AG08395 (cell line): ENCODE measurements at regions not wholly inside any gene's neighbourhood (a gene's known extent, or its start where the extent isn't known, plus 50 kb on each side); places are given as distances from the start of the nearest gene placed in this dataset.
"Not testable (repeated sequence)": the region's sequence is repeated elsewhere in the genome, so short reads cannot be mapped to it uniquely, and the experiment has no call there.

Experiments used
- DNase-seq: peaks from one replicate; pipeline ENCODE4 v3.0.0; 2012; ENCODE audit warnings: mixed read lengths, low spot score

- no peak for DNase-seq
Measured at GRCh38 chr3:103787164-103787871, 1352.5 kb downstream of the ZPLD1 start.

DNA sequence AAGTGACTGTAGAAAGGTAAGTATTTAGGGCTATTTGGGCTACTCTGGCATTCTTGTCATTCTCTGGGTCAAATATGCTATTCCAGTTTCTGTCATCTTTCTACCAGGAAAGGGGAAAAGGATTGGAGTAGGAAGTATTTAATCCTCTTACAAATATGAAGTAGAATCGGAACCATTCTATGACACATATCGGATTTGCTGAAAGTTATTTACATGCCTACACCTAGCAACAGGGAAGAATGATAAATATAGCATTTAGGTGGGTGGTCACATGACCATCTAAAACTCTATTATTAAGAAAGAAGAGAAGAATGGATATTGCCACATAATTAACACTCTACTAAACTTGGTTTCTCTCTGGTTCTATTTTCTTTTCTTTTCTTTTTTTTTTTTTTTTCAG, 1353.1 kb downstream of the ZPLD1 start:
- DNase-seq: no peak

DNA sequence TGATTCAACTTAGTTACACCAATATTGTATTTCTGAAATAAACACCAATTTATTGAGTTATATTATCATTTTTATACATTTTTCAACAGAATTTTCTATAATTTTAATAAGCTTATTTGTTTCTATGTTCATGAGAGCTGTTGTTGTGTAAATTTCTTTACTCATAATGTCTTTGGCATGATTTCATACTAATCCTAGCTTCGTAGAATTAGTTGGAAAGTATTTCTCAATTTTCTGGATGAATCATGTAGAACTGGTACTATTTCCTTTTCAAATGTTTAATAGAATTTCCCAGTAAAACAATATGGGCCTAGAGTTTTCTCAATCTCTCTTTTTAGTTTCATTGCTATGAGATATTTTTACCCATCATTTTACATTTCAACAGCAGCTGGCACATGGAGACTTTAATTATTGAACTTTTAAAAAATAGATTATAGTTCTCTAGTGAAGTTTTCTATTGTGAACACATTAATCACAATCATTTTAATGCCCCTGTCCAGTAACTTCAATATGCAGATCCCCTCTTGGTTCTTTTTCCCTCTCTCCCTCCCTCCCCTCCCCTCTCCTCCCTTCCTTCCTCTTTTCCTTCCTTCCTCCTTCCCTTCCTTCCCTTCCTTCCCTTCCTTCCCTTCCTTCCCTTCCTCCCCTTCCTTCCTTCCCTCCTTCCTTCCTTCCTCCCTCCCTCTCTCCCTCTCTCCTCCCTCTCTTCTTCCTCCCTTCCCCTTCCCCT, 1357.1 kb downstream of the ZPLD1 start:
- no peak for DNase-seq

- no peak for DNase-seq
Measured at GRCh38 chr3:103794656-103795055, 1359.8 kb downstream of the ZPLD1 start.

- DNase-seq: no peak
Measured at GRCh38 chr3:103796068-103796467, 1361.3 kb downstream of the ZPLD1 start.

DNA sequence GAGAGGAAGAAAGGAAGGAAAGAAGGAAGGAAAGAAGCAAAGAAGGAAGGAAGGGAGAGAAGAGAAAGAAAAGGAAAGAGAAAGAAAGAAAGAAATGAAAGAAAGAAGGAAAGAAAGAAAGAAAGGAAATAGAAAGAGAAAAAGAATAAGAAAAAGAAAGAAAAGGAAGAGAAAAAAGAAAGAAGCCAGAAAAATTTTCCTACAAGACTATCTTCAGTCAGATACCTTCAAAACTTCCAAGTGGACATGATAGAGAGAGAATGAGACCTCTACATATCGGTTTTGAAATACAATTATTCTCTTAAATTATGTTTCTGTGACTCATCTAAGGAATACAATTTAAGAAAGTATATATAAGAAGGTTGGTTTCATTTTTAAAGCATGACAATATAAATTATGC, 1369.0 kb downstream of the ZPLD1 start:
- no peak for DNase-seq

- DNase-seq: no peak
Measured at GRCh38 chr3:103810167-103810566, 1375.4 kb downstream of the ZPLD1 start.

DNA sequence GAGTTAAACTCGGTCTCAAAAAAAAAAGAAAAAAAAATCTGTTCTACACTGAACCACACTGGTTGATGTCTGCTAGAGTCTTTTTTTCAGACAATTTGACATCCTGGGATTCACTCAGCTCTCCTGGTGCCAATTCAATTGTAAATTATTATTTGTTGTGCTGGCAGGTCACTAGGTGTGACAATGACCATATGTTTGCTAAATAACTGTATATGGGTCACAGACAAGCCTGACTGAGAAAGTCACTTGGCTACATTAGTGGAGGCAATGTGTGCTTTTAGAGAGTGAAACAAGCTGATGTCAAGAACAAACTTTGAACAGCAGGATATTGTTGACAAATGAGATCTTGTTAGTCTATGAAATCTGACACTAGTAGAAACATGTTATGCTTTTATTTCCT, 1379.1 kb downstream of the ZPLD1 start:
- DNase-seq: no peak

DNA sequence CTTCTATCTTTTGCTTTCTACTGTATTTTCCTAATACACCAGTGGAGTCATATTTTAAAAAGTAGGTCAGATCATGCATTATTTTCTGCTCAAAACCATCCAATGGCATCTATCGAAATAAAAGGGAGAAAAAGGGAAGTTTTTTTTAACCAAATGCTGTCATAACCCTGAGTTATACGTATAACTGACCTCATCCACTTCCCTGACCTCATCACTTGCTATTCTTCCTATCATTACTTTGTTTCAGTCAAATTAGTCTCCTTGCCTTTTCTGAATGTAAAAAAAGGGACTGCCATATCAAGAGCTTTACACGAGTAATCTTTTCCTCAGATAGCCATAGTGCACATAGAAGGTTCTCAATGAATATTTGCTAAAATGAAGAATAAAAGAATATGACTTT, 1383.6 kb downstream of the ZPLD1 start:
- DNase-seq: no peak

- DNase-seq: no peak
Measured at GRCh38 chr3:103818800-103819199, 1384.0 kb downstream of the ZPLD1 start.

- no peak for DNase-seq
Measured at GRCh38 chr3:103825586-103825985, 1390.8 kb downstream of the ZPLD1 start.

GRCh38 chr3:103829723-103830326, 1395.0 kb downstream of the ZPLD1 start:
- no peak for DNase-seq

GRCh38 chr3:103847081-103848062, 1412.6 kb downstream of the ZPLD1 start:
- no peak for DNase-seq

DNA sequence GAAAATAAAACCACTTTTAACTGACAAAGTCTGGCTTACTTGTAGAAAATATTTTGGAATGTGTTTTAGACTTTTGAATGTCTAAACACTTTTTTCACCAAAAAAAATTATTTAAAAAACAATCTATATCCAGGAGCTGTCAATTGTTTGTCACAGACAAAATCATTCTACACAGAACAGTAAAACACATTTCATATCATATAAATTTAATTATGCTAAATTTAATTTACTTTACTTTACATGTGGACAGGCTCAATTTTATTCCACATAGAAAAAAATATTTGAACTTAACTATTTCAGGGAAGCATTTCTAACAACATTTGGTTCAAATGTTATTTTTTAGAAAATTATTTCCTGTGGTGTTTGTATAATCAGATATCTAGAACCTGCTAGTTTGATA, 1417.0 kb downstream of the ZPLD1 start:
- DNase-seq: no peak

DNA sequence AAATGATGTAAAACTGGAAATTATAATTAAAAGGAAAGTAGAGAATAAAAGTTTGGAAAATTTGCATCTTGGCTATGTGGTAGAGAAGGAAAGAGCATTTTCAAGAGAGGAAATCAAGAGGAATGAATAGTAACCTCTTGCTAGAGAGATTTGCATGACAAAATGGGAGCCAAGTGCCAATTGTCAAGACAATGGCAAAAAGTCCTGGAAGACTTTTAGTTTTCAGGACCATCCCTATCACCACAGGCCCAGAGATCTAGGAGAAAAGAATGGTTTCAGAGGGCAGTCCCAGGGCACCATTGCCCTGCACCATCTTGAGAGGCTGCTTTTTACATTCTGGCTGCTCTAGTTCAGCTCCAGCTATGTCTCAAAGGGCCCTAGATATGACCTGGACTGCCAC, 1427.6 kb downstream of the ZPLD1 start:
- DNase-seq: no peak

DNA sequence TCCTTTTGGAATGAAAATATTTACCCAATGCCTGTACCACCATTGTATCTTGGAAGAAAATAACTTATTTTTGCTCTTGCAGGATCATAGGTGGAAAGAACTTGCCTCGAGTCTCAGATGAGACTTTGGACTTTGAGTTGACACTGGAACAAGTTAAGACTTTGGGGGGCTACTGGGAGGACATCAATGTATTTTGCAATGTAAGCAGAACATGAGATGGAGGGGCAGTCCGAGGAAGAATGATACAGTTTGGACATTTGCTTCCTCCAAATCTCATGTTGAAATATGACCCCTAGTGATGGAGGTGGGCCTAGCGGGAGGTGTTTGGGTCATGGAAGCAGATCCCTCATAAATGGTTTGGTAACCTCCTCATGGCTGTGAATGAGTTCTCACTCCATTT, 1428.6 kb downstream of the ZPLD1 start:
- DNase-seq: no peak

GRCh38 chr3:103866113-103866512, 1431.3 kb downstream of the ZPLD1 start:
- no peak for DNase-seq

- no peak for DNase-seq
Measured at GRCh38 chr3:103873021-103873420, 1438.2 kb downstream of the ZPLD1 start.

DNA sequence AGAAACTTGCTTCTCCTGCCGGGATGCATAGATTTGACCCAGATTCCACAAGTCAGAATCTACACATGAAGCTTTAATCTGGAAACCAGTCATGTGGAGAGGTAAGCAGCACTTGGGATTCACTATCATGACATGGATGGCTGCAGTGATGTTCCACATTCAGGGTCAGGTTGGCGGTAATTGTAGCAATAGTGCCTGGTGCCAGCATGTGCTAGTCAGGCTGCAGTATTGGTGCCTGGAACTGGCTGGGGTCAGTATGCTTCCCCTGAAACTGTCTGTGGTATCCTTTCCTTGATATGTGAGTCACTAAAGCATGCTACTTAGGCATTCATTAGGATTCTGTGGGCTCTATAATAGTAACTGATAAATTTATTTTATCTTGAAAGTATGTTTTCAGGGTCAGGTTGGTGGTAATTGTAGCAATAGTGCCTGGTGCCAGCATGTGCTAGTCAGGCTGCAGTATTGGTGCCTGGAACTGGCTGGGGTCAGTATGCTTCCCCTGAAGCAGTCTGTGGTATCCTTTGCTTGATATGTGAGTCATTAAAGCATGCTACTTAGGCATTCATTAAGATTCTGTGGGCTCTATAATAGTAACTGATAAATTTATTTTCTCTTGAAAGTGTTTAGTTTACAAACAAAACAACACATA, 1439.2 kb downstream of the ZPLD1 start:
- no peak for DNase-seq

- DNase-seq: not testable (repeated sequence)
Measured at GRCh38 chr3:103881809-103882208, 1447.0 kb downstream of the ZPLD1 start.

- no peak for DNase-seq
Measured at GRCh38 chr3:103889675-103890074, 1454.9 kb downstream of the ZPLD1 start.
